CD14-positive monocyte (primary cell): ENCODE measurements at regions not wholly inside any gene's neighbourhood (a gene's known extent, or its start where the extent isn't known, plus 50 kb on each side); places are given as distances from the start of the nearest gene placed in this dataset.

Experiments
- DNase-seq, 3 donors: peaks; one replicate each; pipeline ENCODE4 v3.0.0-alpha.2; 2011 to 2022
- H2AFZ ChIP-seq: 2 replicates; pipeline ENCODE4 v1.6.0; 2012; ENCODE audit warnings: mild to moderate bottlenecking, low read depth, low read length, inconsistent platforms; ENCODE audit not compliant: insufficient read depth, poor library complexity, severe bottlenecking
- H3K27ac ChIP-seq, 2 donors: 1 replicate in 1 of 2; 2 replicates in 1 of 2; pipeline ENCODE4 v1.5.1; 2012 to 2013; ENCODE audit warnings: low read length in 2 of 2, control low read depth in 1 of 2, inconsistent platforms in 1 of 2, low read depth in 1 of 2, mild to moderate bottlenecking in 1 of 2
- H3K27me3 ChIP-seq, 2 donors: one replicate each; pipeline versions ENCODE4 v1.6.0 to v1.6.1; 2011 to 2013; ENCODE audit warnings: low read length in 2 of 2; ENCODE audit not compliant: control insufficient read depth in 2 of 2, insufficient read depth in 2 of 2
- H3K36me3 ChIP-seq, 2 donors: replicated peaks in 1 of 2; 1 replicate in 1 of 2; 2 replicates in 1 of 2; pipeline versions ENCODE4 v1.5.1 to v1.6.1; 2012 to 2013; ENCODE audit warnings: low read length in 2 of 2, control low read depth in 1 of 2, inconsistent platforms in 1 of 2, mild to moderate bottlenecking in 1 of 2; ENCODE audit not compliant: insufficient read depth in 2 of 2, control insufficient read depth in 1 of 2
- H3K4me1 ChIP-seq, 2 donors: 1 replicate in 1 of 2; 2 replicates in 1 of 2; pipeline versions ENCODE4 v1.5.1 to v1.6.1; 2012 to 2013; ENCODE audit warnings: low read length in 2 of 2, control low read depth in 1 of 2, inconsistent platforms in 1 of 2, mild to moderate bottlenecking in 1 of 2, moderate library complexity in 1 of 2; ENCODE audit not compliant: insufficient read depth in 2 of 2, control insufficient read depth in 1 of 2
- H3K4me2 ChIP-seq: replicated peaks from 2 replicates; pipeline ENCODE3; 2012; ENCODE audit warnings: low read length, moderate library complexity, mild to moderate bottlenecking; ENCODE audit not compliant: poor library complexity, severe bottlenecking; ENCODE audit errors: extremely low read depth
- H3K4me3 ChIP-seq, 3 experiments: fragments of 200-600 bp in 1 of 3; sonication (generic) in 1 of 3; replicated peaks in 1 of 3; 1 replicate in 2 of 3; 2 replicates in 1 of 3; pipeline ENCODE4 v1.5.1; 2011 to 2013; ENCODE audit warnings: low read length in 3 of 3, mild to moderate bottlenecking in 3 of 3, control low read depth in 2 of 3, low read depth in 2 of 3, inconsistent platforms in 1 of 3, moderate library complexity in 1 of 3
- H3K79me2 ChIP-seq: 2 replicates; pipeline ENCODE4 v1.6.0; 2012; ENCODE audit warnings: mild to moderate bottlenecking, control low read depth, inconsistent platforms, low read length, moderate library complexity; ENCODE audit not compliant: insufficient read depth
- H3K9ac ChIP-seq: 2 replicates; pipeline ENCODE4 v1.6.0; 2017; ENCODE audit warnings: low read length, mild to moderate bottlenecking; ENCODE audit not compliant: insufficient read depth, poor library complexity, severe bottlenecking
- H3K9me3 ChIP-seq, 2 donors: replicated peaks in 1 of 2; 1 replicate in 1 of 2; 2 replicates in 1 of 2; pipeline versions ENCODE4 v1.5.1 to v1.6.1; 2012 to 2013; ENCODE audit warnings: low read length in 2 of 2, control low read depth in 1 of 2; ENCODE audit not compliant: control insufficient read depth in 1 of 2, insufficient read depth in 1 of 2
- H4K20me1 ChIP-seq: 2 replicates; pipeline ENCODE4 v1.6.0; 2012; ENCODE audit warnings: mild to moderate bottlenecking, low read length, control low read depth, moderate library complexity; ENCODE audit not compliant: insufficient read depth
- H3K27ac Mint-ChIP-seq, 7 donors: one replicate each; pipeline ENCODE4 v1.8.0; 2020; ENCODE audit warnings: mild to moderate bottlenecking in 7 of 7, mixed read lengths in 7 of 7, moderate library complexity in 6 of 7, inconsistent platforms in 2 of 7
- H3K27me3 Mint-ChIP-seq, 3 donors: one replicate each; pipeline ENCODE4 v1.8.0; 2021 to 2022; ENCODE audit warnings: low read depth in 3 of 3, mild to moderate bottlenecking in 3 of 3, mixed read lengths in 3 of 3, moderate library complexity in 3 of 3, inconsistent platforms in 1 of 3
- H3K36me3 Mint-ChIP-seq, 2 donors: one replicate each; pipeline ENCODE4 v1.8.0; 2020; ENCODE audit warnings: mixed read lengths in 2 of 2, inconsistent platforms in 1 of 2, mild to moderate bottlenecking in 1 of 2
- H3K4me1 Mint-ChIP-seq: one replicate; pipeline ENCODE4 v1.8.0; 2020; ENCODE audit warnings: mild to moderate bottlenecking, mixed read lengths
- H3K4me3 Mint-ChIP-seq, 2 donors: one replicate each; pipeline ENCODE4 v1.8.0; 2020; ENCODE audit warnings: mild to moderate bottlenecking in 2 of 2, mixed read lengths in 2 of 2, moderate library complexity in 1 of 2
- H3K9me3 Mint-ChIP-seq, 7 donors: one replicate each; pipeline ENCODE4 v1.8.0; 2020 to 2022; ENCODE audit warnings: mixed read lengths in 7 of 7, mild to moderate bottlenecking in 6 of 7, moderate library complexity in 6 of 7, inconsistent platforms in 2 of 7
- WGBS: methylation state at CpG from one replicate; pipeline ENCODE4 v1.1.5; 2013; ENCODE audit warnings: missing lambda C conversion rate; ENCODE audit not compliant: insufficient coverage; 5-methylcytosine and 5-hydroxymethylcytosine counted together
- intact Hi-C, 2 donors: fragments of 100-400 bp; cut with micrococcal nuclease; formaldehyde crosslinking; loops; one replicate each; pipeline versions ENCODE4 v1.15.0 to v1.15.1; 2023
- TF ChIP-seq, protein P1 (sequence below): fragments of 200-600 bp; IDR thresholded peaks from one replicate; pipeline ENCODE4 v1.8.0; 2022; ENCODE audit warnings: antibody characterized with exemption, mild to moderate bottlenecking

DNA sequence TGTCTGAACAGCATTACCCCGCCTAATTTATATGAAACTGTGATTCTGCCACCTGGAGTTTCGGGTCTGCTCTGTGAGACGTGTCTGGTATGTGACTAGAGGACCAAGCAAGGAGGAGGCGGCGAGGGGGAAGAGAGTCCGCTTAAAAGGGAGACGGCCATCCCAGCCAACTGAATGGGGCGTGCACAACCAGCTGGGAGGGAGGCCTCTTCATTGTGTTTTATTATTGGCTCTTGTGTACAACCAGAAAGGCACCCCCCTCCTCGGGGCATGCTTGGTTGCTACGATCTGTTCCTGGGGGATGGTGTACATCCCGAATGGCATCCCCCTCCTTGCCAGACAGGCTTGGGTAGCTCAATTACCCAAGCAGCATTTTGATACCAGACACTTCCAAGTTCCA is 384.5 kb upstream of the SALL1 start:
- H3K36me3 ChIP-seq: no peaks in the 10 kb centered on the region
- intact Hi-C loops: no loop called here
- no peaks in the 10 kb centered on the region for H3K9me3 ChIP-seq
- WGBS: 90% methylated on average over 6 of the region's 11 CpGs
- H3K36me3 Mint-ChIP-seq: no peaks in the 10 kb centered on the region
- TF ChIP-seq, protein P1, sequence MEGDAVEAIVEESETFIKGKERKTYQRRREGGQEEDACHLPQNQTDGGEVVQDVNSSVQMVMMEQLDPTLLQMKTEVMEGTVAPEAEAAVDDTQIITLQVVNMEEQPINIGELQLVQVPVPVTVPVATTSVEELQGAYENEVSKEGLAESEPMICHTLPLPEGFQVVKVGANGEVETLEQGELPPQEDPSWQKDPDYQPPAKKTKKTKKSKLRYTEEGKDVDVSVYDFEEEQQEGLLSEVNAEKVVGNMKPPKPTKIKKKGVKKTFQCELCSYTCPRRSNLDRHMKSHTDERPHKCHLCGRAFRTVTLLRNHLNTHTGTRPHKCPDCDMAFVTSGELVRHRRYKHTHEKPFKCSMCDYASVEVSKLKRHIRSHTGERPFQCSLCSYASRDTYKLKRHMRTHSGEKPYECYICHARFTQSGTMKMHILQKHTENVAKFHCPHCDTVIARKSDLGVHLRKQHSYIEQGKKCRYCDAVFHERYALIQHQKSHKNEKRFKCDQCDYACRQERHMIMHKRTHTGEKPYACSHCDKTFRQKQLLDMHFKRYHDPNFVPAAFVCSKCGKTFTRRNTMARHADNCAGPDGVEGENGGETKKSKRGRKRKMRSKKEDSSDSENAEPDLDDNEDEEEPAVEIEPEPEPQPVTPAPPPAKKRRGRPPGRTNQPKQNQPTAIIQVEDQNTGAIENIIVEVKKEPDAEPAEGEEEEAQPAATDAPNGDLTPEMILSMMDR: no peak
- H3K4me1 ChIP-seq: no peaks in the 10 kb centered on the region
- H3K4me3 ChIP-seq: no peak overlapping the region
- no peaks in the 10 kb centered on the region for H3K4me1 Mint-ChIP-seq
- no peaks in the 10 kb centered on the region for H3K27me3 ChIP-seq
- no peak overlapping the region for H3K4me3 Mint-ChIP-seq
- DNase-seq: no peak
- no peak overlapping the region for H3K27ac ChIP-seq
- H3K27me3 Mint-ChIP-seq: no peaks in the 10 kb centered on the region
- H3K79me2 ChIP-seq: no peaks in the 10 kb centered on the region
- no peak overlapping the region for H2AFZ ChIP-seq
- no peak overlapping the region for H3K9ac ChIP-seq
- peaks cover 0 to 5% (median 2%) of the 10 kb centered on the region in 7 donors for H3K9me3 Mint-ChIP-seq
- H4K20me1 ChIP-seq: no peaks in the 10 kb centered on the region
- H3K4me2 ChIP-seq: no peak overlapping the region
- H3K27ac Mint-ChIP-seq: no peak overlapping the region

DNA sequence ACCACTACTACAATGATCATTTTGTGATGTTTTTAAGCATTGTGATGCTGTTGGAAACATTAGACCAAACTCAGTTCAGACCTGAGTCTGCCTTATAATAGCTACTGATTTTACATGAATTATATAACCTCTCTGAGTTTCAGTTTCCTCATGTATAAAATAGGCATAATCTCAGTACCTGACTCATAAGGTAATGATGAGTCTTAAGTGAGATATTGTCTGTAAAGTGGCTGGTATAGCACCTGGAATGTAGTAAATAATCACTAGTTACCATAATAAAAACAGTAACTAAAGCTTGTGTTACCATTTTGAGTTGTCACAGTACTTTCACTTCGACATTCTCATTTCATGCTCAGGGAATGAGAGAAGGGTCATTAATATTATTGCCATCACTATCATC is 381.5 kb upstream of the SALL1 start:
- TF ChIP-seq, protein P1: no peak
- Mint-ChIP-seq H3K9me3 (peaks cover 0 to 8% (median 3%) of the 10 kb centered on the region in 7 donors), H3K27ac (no peak overlapping the region), H3K36me3 (no peaks in the 10 kb centered on the region), H3K4me1 (no peaks in the 10 kb centered on the region), H3K27me3 (peaks cover 0 to 2% (median 0%) of the 10 kb centered on the region in 3 donors), H3K4me3 (no peak overlapping the region)
- DNase-seq: no peak
- Histone ChIP-seq H3K4me2 (no peak overlapping the region), H2AFZ (no peak overlapping the region), H3K79me2 (no peaks in the 10 kb centered on the region), H3K36me3 (no peaks in the 10 kb centered on the region), H3K27me3 (no peaks in the 10 kb centered on the region), H3K4me3 (no peak overlapping the region), H3K9ac (no peak overlapping the region), H4K20me1 (no peaks in the 10 kb centered on the region), H3K27ac (no peak overlapping the region), H3K4me1 (no peaks in the 10 kb centered on the region), H3K9me3 (no peaks in the 10 kb centered on the region)
- intact Hi-C loops: no loop called here
- no CpG with 5 or more reads among the region's 1 CpG for WGBS
